Prostate gland (tissue), 2 donors: ENCODE measurements at regions not wholly inside any gene's neighbourhood (a gene's known extent, or its start where the extent isn't known, plus 50 kb on each side); places are given as distances from the start of the nearest gene placed in this dataset.

Experiments
- CTCF ChIP-seq, 4 experiments: fragments of 200-600 bp in 2 of 4; fragments of 450-650 bp in 2 of 4; sonication (generic) in 2 of 4; IDR thresholded peaks; 1 replicate in 3 of 4; 2 replicates in 1 of 4; pipeline ENCODE4 v1.5.1; 2016 to 2019; ENCODE audit warnings: antibody characterized with exemption in 4 of 4, mild to moderate bottlenecking in 2 of 4, moderate library complexity in 2 of 4
- POLR2A ChIP-seq: fragments of 450-650 bp; IDR thresholded peaks from one replicate; pipeline ENCODE4 v1.6.1; 2016; ENCODE audit warnings: antibody characterized with exemption, mild to moderate bottlenecking
- POLR2AphosphoS5 ChIP-seq: sonication (generic); formaldehyde crosslinking; IDR thresholded peaks from one replicate; pipeline ENCODE4 v1.6.1; 2017; ENCODE audit warnings: antibody characterized with exemption

- no peak for TF ChIP-seq POLR2AphosphoS5
- no peak for TF ChIP-seq POLR2A
- TF ChIP-seq CTCF (IDR thresholded peaks at IDR 0.05) = no peak
Observed at GRCh38 chr1:73040811-73041210, 758.5 kb upstream of the NEGR1 start.
